ENCODE measurements at regions not wholly inside any gene's neighbourhood (a gene's known extent, or its start where the extent isn't known, plus 50 kb on each side); places are given as distances from the start of the nearest gene placed in this dataset.

DNA sequence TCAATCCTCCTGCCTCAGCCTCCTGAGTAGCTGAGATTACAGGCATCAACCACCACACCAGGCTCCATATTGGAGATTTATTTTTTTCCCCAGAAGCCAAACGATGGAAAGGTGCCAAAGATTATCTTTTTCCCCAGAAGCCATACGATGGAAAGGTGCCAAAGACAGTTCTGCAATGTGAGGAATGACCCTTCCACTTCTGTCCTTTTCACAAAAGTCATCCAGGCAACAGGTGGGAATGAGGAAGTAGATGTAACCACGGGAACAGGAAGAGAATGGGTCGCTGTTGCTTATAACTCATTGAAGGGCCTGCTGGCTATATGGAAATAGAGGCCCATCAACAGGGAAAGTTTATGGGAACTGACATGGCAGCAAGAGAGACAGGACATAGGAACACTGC is 233.7 kb upstream of the MSX2 start:
- H3K9me3 ChIP-seq (ENCODE audit: control insufficient read depth, low read length): peaks cover 7% of the 10 kb centered on the region
- 94 to 100% methylated on average over 3 to 4 of the region's 4 CpGs for WGBS, 2 experiments (ENCODE audit: insufficient coverage in 1 of 2, insufficient read length in 1 of 2)
- no peak overlapping the region for H3K4me3 ChIP-seq (ENCODE audit: low read length)
- H3K36me3 ChIP-seq (ENCODE audit: control insufficient read depth, insufficient read depth, low read length): no peaks in the 10 kb centered on the region
- H3K4me1 ChIP-seq (ENCODE audit: control insufficient read depth, insufficient read depth, low read length): peaks cover 8% of the 10 kb centered on the region
- H3K9me3 Mint-ChIP-seq: no peaks in the 10 kb centered on the region
- no peak overlapping the region for H3K9ac ChIP-seq (ENCODE audit: extremely low read depth, low read length, poor library complexity, severe bottlenecking)
- DNase-seq: no peak
- H3K27ac ChIP-seq (ENCODE audit: low read depth, low read length): no peak overlapping the region
- no peak overlapping the region for H3K27ac Mint-ChIP-seq
- peaks cover 20% of the 10 kb centered on the region for H3K4me1 Mint-ChIP-seq
- H3K27me3 Mint-ChIP-seq (ENCODE audit: insufficient read depth): peaks cover 8% of the 10 kb centered on the region
- no peak overlapping the region for H3K4me3 Mint-ChIP-seq
- no peaks in the 10 kb centered on the region for H3K36me3 Mint-ChIP-seq (ENCODE audit: low read depth)
- no peaks in the 10 kb centered on the region for H3K27me3 ChIP-seq (ENCODE audit: control insufficient read depth, insufficient read depth, low read length, poor library complexity, severe bottlenecking)
- TF ChIP-seq, protein P1, sequence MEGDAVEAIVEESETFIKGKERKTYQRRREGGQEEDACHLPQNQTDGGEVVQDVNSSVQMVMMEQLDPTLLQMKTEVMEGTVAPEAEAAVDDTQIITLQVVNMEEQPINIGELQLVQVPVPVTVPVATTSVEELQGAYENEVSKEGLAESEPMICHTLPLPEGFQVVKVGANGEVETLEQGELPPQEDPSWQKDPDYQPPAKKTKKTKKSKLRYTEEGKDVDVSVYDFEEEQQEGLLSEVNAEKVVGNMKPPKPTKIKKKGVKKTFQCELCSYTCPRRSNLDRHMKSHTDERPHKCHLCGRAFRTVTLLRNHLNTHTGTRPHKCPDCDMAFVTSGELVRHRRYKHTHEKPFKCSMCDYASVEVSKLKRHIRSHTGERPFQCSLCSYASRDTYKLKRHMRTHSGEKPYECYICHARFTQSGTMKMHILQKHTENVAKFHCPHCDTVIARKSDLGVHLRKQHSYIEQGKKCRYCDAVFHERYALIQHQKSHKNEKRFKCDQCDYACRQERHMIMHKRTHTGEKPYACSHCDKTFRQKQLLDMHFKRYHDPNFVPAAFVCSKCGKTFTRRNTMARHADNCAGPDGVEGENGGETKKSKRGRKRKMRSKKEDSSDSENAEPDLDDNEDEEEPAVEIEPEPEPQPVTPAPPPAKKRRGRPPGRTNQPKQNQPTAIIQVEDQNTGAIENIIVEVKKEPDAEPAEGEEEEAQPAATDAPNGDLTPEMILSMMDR (conservative IDR thresholded peaks at IDR 0.05): no peak

GRCh38 chr5:174491265-174491664 is 233.1 kb upstream of the MSX2 start:
- 80 to 98% methylated on average over 4 to 5 of the region's 5 CpGs for WGBS, 2 experiments (ENCODE audit: insufficient coverage in 1 of 2, insufficient read length in 1 of 2)
- H3K27ac Mint-ChIP-seq: no peak overlapping the region
- Histone ChIP-seq H3K27ac (ENCODE audit: low read depth, low read length) (no peak overlapping the region), H3K9me3 (ENCODE audit: control insufficient read depth, low read length) (peaks cover 1% of the 10 kb centered on the region), H3K27me3 (ENCODE audit: control insufficient read depth, insufficient read depth, low read length, poor library complexity, severe bottlenecking) (no peaks in the 10 kb centered on the region), H3K9ac (ENCODE audit: extremely low read depth, low read length, poor library complexity, severe bottlenecking) (no peak overlapping the region), H3K36me3 (ENCODE audit: control insufficient read depth, insufficient read depth, low read length) (no peaks in the 10 kb centered on the region), H3K4me3 (ENCODE audit: low read length) (no peak overlapping the region), H3K4me1 (ENCODE audit: control insufficient read depth, insufficient read depth, low read length) (peaks cover 8% of the 10 kb centered on the region)
- H3K9me3 Mint-ChIP-seq: no peaks in the 10 kb centered on the region
- no peak for DNase-seq
- peaks cover 23% of the 10 kb centered on the region for H3K4me1 Mint-ChIP-seq
- H3K27me3 Mint-ChIP-seq (ENCODE audit: insufficient read depth): peaks cover 3% of the 10 kb centered on the region
- TF ChIP-seq, protein P1 (conservative IDR thresholded peaks at IDR 0.05): no peak
- H3K4me3 Mint-ChIP-seq: no peak overlapping the region
- H3K36me3 Mint-ChIP-seq (ENCODE audit: low read depth): no peaks in the 10 kb centered on the region

DNA sequence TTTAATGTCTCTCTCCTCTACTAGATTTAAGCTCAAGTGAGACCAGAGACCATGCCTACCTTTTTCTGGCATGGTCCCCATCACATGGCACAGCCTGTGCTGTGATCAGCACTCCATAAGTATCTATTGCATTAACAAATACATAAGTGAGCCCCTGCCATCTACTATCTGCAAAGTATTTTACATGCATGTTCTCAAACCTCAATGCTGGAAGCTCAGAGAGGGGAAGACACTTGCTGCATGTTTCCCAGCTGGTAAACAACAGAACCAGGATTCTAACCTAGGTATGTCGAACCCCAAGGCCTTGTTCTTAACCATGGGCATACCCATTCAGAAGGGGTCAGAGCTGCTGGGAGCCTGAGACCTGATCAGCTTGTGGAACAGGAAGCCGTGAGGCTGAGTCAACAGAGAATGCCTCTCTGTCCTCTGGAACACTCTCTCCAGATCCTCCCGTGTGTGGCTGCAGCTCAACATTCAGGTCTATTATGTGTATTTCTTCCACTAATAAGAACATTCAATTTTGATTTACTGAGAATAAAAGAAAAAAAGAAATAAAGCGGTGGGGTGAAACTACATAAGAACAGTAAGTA is 232.5 kb upstream of the MSX2 start:
- DNase-seq: no peak
- TF ChIP-seq, protein P1 (conservative IDR thresholded peaks at IDR 0.05): no peak
- Histone ChIP-seq H3K4me1 (ENCODE audit: control insufficient read depth, insufficient read depth, low read length) (peaks cover 8% of the 10 kb centered on the region), H3K36me3 (ENCODE audit: control insufficient read depth, insufficient read depth, low read length) (no peaks in the 10 kb centered on the region), H3K9ac (ENCODE audit: extremely low read depth, low read length, poor library complexity, severe bottlenecking) (no peak overlapping the region), H3K9me3 (ENCODE audit: control insufficient read depth, low read length) (peaks cover 5% of the 10 kb centered on the region), H3K27me3 (ENCODE audit: control insufficient read depth, insufficient read depth, low read length, poor library complexity, severe bottlenecking) (no peaks in the 10 kb centered on the region), H3K27ac (ENCODE audit: low read depth, low read length) (no peak overlapping the region), H3K4me3 (ENCODE audit: low read length) (no peak overlapping the region)
- Mint-ChIP-seq H3K27ac (no peak overlapping the region), H3K9me3 (no peaks in the 10 kb centered on the region), H3K27me3 (ENCODE audit: insufficient read depth) (no peaks in the 10 kb centered on the region), H3K36me3 (ENCODE audit: low read depth) (no peaks in the 10 kb centered on the region), H3K4me1 (peaks cover 23% of the 10 kb centered on the region), H3K4me3 (no peak overlapping the region)
- WGBS, 2 experiments (ENCODE audit: insufficient coverage in 1 of 2, insufficient read length in 1 of 2): 93% methylated on average over 3 to 4 of the region's 4 CpGs

Measured in endodermal cell (in vitro differentiated cells).